Upper lobe of left lung (tissue), 6 donors: ENCODE measurements at regions not wholly inside any gene's neighbourhood (a gene's known extent, or its start where the extent isn't known, plus 50 kb on each side); places are given as distances from the start of the nearest gene placed in this dataset.

Experiments
- ATAC-seq, 2 donors: fragments of 200-7000 bp; cut with Tn5 transposase; one replicate each; pipeline ENCODE4 v1.9.1; 2022; ENCODE audit warnings: mild to moderate bottlenecking in 2 of 2, moderate library complexity in 2 of 2; ENCODE audit not compliant: low FRiP score in 2 of 2
- DNase-seq, 2 donors: peaks; one replicate each; pipeline ENCODE4 v3.0.0-alpha.2; 2019 to 2020
- H3K27ac ChIP-seq, 4 donors: fragments of 200-600 bp; sonication (generic); one replicate each; pipeline ENCODE4 v1.5.1; 2016 to 2019
- H3K27me3 ChIP-seq, 4 donors: fragments of 200-600 bp; sonication (generic); one replicate each; pipeline ENCODE4 v1.5.1; 2017 to 2019
- H3K36me3 ChIP-seq, 4 donors: fragments of 200-600 bp; sonication (generic); one replicate each; pipeline ENCODE4 v1.5.1; 2016 to 2019
- H3K4me1 ChIP-seq, 4 donors: fragments of 200-600 bp; sonication (generic); one replicate each; pipeline ENCODE4 v1.5.1; 2018 to 2019
- H3K4me3 ChIP-seq, 4 donors: fragments of 200-600 bp; sonication (generic); one replicate each; pipeline ENCODE4 v1.5.1; 2017 to 2019; ENCODE audit warnings: mild to moderate bottlenecking in 2 of 4, moderate library complexity in 1 of 4
- H3K9me3 ChIP-seq, 4 donors: fragments of 200-600 bp; sonication (generic); one replicate each; pipeline ENCODE4 v1.5.1; 2018 to 2019
- CTCF ChIP-seq, 6 experiments: fragments of 450-650 bp in 4 of 6; fragments of 200-600 bp in 2 of 6; sonication (generic) in 2 of 6; IDR thresholded peaks; one replicate each; pipeline ENCODE4 v1.5.1; 2016 to 2019; ENCODE audit warnings: antibody characterized with exemption in 6 of 6
- EP300 ChIP-seq, 4 donors: sonication (generic); formaldehyde crosslinking; IDR thresholded peaks; one replicate each; pipeline ENCODE4 v1.5.1; 2017; ENCODE audit warnings: antibody characterized with exemption in 4 of 4, control low read depth in 2 of 4
- POLR2A ChIP-seq, 4 donors: fragments of 450-650 bp; IDR thresholded peaks; one replicate each; pipeline ENCODE4 v1.5.1; 2016 to 2017; ENCODE audit warnings: antibody characterized with exemption in 4 of 4, mild to moderate bottlenecking in 2 of 4
- POLR2AphosphoS5 ChIP-seq, 2 donors: sonication (generic); formaldehyde crosslinking; IDR thresholded peaks; one replicate each; pipeline ENCODE4 v1.5.1; 2017; ENCODE audit warnings: antibody characterized with exemption in 2 of 2
- WGBS, 2 donors: methylation state at CpG; one replicate each; pipeline ENCODE4 v1.1.5; 2017 to 2018; 5-methylcytosine and 5-hydroxymethylcytosine counted together
- donor health status: DM: no; HTN: no; CAD: no; lungs with moderate emphysema.
- donor health status: DM: no; HTN: yes; CAD: no; lungs with severe emphysema.

- TF ChIP-seq EP300 (IDR thresholded peaks at IDR 0.05): no peak
- no peak for TF ChIP-seq POLR2AphosphoS5 (IDR thresholded peaks at IDR 0.05)
- TF ChIP-seq CTCF (IDR thresholded peaks at IDR 0.05): no peak
- no peak for TF ChIP-seq POLR2A (IDR thresholded peaks at IDR 0.05)
These were observed 878.2 kb downstream of the MAT2B start for GRCh38 chr5:164383662-164384061.

GRCh38 chr5:164392531-164392930, 887.1 kb downstream of the MAT2B start:
- Histone ChIP-seq H3K4me1 (no peaks in the 10 kb centered on the region), H3K9me3 (no peaks in the 10 kb centered on the region), H3K27me3 (no peaks in the 10 kb centered on the region), H3K27ac (no peak overlapping the region), H3K4me3 (no peak overlapping the region), H3K36me3 (no peaks in the 10 kb centered on the region)
- TF ChIP-seq CTCF (IDR thresholded peaks at IDR 0.05) (no peak), POLR2AphosphoS5 (IDR thresholded peaks at IDR 0.05) (no peak)
- DNase-seq: no peak
- no peak for ATAC-seq

More at GRCh38 chr5:164383662-164384061, 878.2 kb downstream of the MAT2B start:
- H3K27me3 ChIP-seq: no peaks in the 10 kb centered on the region
- peaks cover 0 to 13% (median 1%) of the 10 kb centered on the region in 4 donors for H3K9me3 ChIP-seq
- WGBS, 2 donors: 71 to 74% methylated on average over 2 of the region's 2 CpGs
- no peak overlapping the region for H3K4me3 ChIP-seq
- no peak for DNase-seq
- no peaks in the 10 kb centered on the region for H3K36me3 ChIP-seq
- ATAC-seq: no peak
- H3K27ac ChIP-seq: no peak overlapping the region
- no peaks in the 10 kb centered on the region for H3K4me1 ChIP-seq

GRCh38 chr5:164394686-164395194, 889.3 kb downstream of the MAT2B start:
- WGBS, 2 donors: 53 to 59% methylated on average over 5 of the region's 5 CpGs
- Histone ChIP-seq H3K27me3 (no peaks in the 10 kb centered on the region), H3K27ac (no peak overlapping the region), H3K36me3 (no peaks in the 10 kb centered on the region), H3K9me3 (no peaks in the 10 kb centered on the region), H3K4me1 (no peaks in the 10 kb centered on the region), H3K4me3 (no peak overlapping the region)
- DNase-seq (no peak), ATAC-seq (no peak)
- TF ChIP-seq POLR2AphosphoS5 (IDR thresholded peaks at IDR 0.05) (no peak), EP300 (IDR thresholded peaks at IDR 0.05) (no peak), CTCF (IDR thresholded peaks at IDR 0.05) (no peak), POLR2A (IDR thresholded peaks at IDR 0.05) (no peak)

- Histone ChIP-seq H3K27ac (no peak overlapping the region), H3K27me3 (no peaks in the 10 kb centered on the region), H3K36me3 (no peaks in the 10 kb centered on the region), H3K9me3 (no peaks in the 10 kb centered on the region), H3K4me1 (no peaks in the 10 kb centered on the region), H3K4me3 (no peak overlapping the region)
- ATAC-seq (no peak), DNase-seq (no peak)
- WGBS, 2 donors: 78 to 82% methylated on average over 1 of the region's 1 CpG
- TF ChIP-seq POLR2A (IDR thresholded peaks at IDR 0.05) (no peak), CTCF (IDR thresholded peaks at IDR 0.05) (no peak), POLR2AphosphoS5 (IDR thresholded peaks at IDR 0.05) (no peak), EP300 (IDR thresholded peaks at IDR 0.05) (no peak)
These were observed 907.1 kb downstream of the MAT2B start for GRCh38 chr5:164412531-164412930.

GRCh38 chr5:164420161-164420560, 914.7 kb downstream of the MAT2B start:
- no peak for DNase-seq
- Histone ChIP-seq H3K27me3 (no peaks in the 10 kb centered on the region), H3K4me1 (no peaks in the 10 kb centered on the region), H3K9me3 (peaks cover 0 to 34% (median 8%) of the 10 kb centered on the region in 4 donors), H3K36me3 (no peaks in the 10 kb centered on the region), H3K4me3 (no peak overlapping the region), H3K27ac (no peak overlapping the region)
- no peak for ATAC-seq
- no peak for TF ChIP-seq EP300 (IDR thresholded peaks at IDR 0.05)
- no peak for TF ChIP-seq POLR2A (IDR thresholded peaks at IDR 0.05)
- no peak for TF ChIP-seq CTCF (IDR thresholded peaks at IDR 0.05)
- no peak for TF ChIP-seq POLR2AphosphoS5 (IDR thresholded peaks at IDR 0.05)
- 77 to 92% methylated on average over 2 of the region's 2 CpGs for whole genome bisulfite sequencing, 2 donors
